IMR-90 (cell line): ENCODE measurements at regions not wholly inside any gene's neighbourhood (a gene's known extent, or its start where the extent isn't known, plus 50 kb on each side); places are given as distances from the start of the nearest gene placed in this dataset.

ENCODE experiments used
- ATAC-seq: fragments of 200-7000 bp; cut with Tn5 transposase; 2 replicates; pipeline ENCODE4 v1.9.1; 2020; ENCODE audit warnings: low read depth, mild to moderate bottlenecking, moderate library complexity
- BruUV-seq: library from RNA; stranded (reverse); fragments of 400-500 nt; replicated peaks from 2 replicates; lab custom pipeline; 2021; lab: Mats Ljungman, UMichigan
- CTCF ChIA-PET: fragments of 300-600 bp; formaldehyde crosslinking; extraction: SDS; loops from one replicate; lab custom pipeline; 2021; ENCODE audit warnings: antibody characterized with exemption; lab: Yijun Ruan, JAX
- POLR2A ChIA-PET: fragments of 300-600 bp; sonication (Branson Sonifier 250); formaldehyde crosslinking; loops from one replicate; lab custom pipeline; 2022; ENCODE audit warnings: antibody characterized with exemption; ENCODE audit not compliant: unreplicated experiment; lab: Charles Lee
- DNase-seq: peaks from one replicate; pipeline ENCODE4 v3.0.0; 2013
- H2AFZ ChIP-seq: replicated peaks from 2 replicates; pipeline ENCODE3; 2013; ENCODE audit warnings: low read length, mild to moderate bottlenecking; ENCODE audit not compliant: poor library complexity
- H2AK5ac ChIP-seq: 2 replicates; pipeline ENCODE4 v1.6.1; 2013; ENCODE audit warnings: low read depth, low read length, inconsistent platforms
- H2AK9ac ChIP-seq: replicated peaks from 2 replicates; pipeline ENCODE3; 2013; ENCODE audit warnings: mild to moderate bottlenecking, low read depth, low read length, moderate library complexity; ENCODE audit not compliant: poor library complexity
- H2BK120ac ChIP-seq: 2 replicates; pipeline ENCODE4 v1.6.1; 2013; ENCODE audit warnings: low read depth, low read length, inconsistent platforms
- H2BK15ac ChIP-seq: 3 replicates; pipeline ENCODE4 v1.6.1; 2013; ENCODE audit warnings: low read depth, low read length, inconsistent platforms
- H2BK20ac ChIP-seq: 2 replicates; pipeline ENCODE4 v1.6.1; 2013; ENCODE audit warnings: low read depth, mild to moderate bottlenecking, inconsistent platforms, low read length, moderate library complexity
- H2BK5ac ChIP-seq: 2 replicates; pipeline ENCODE4 v1.6.1; 2013; ENCODE audit warnings: mild to moderate bottlenecking, low read depth, low read length, inconsistent platforms; ENCODE audit not compliant: poor library complexity, severe bottlenecking
- H3K14ac ChIP-seq: replicated peaks from 2 replicates; pipeline ENCODE4 v1.6.1; 2013; ENCODE audit warnings: low read depth, low read length, inconsistent platforms
- H3K18ac ChIP-seq: 2 replicates; pipeline ENCODE4 v1.6.1; 2013; ENCODE audit warnings: low read depth, low read length, control low read depth
- H3K23ac ChIP-seq: 2 replicates; pipeline ENCODE4 v1.6.1; 2013; ENCODE audit warnings: low read depth, low read length, inconsistent platforms
- H3K27ac ChIP-seq: 2 replicates; pipeline ENCODE4 v1.5.1; 2013; ENCODE audit warnings: mild to moderate bottlenecking, control low read depth, low read length; ENCODE audit not compliant: insufficient read depth
- H3K27me3 ChIP-seq: 2 replicates; pipeline ENCODE4 v1.6.1; 2013; ENCODE audit warnings: low read length; ENCODE audit not compliant: control insufficient read depth, insufficient read depth
- H3K36me3 ChIP-seq: 2 replicates; pipeline ENCODE4 v1.6.1; 2013; ENCODE audit warnings: low read length, mixed read lengths; ENCODE audit not compliant: control insufficient read depth, insufficient read depth
- H3K4ac ChIP-seq: 2 replicates; pipeline ENCODE4 v1.6.1; 2013; ENCODE audit warnings: low read depth, low read length, inconsistent platforms
- H3K4me1 ChIP-seq: 2 replicates; pipeline ENCODE4 v1.6.1; 2013; ENCODE audit warnings: low read length, mixed read lengths; ENCODE audit not compliant: control insufficient read depth, insufficient read depth
- H3K4me2 ChIP-seq: 2 replicates; pipeline ENCODE4 v1.6.1; 2013; ENCODE audit warnings: low read depth, mild to moderate bottlenecking, control low read depth, low read length, moderate library complexity
- H3K4me3 ChIP-seq: 2 replicates; pipeline ENCODE4 v1.5.1; 2013; ENCODE audit warnings: low read depth, mild to moderate bottlenecking, control low read depth, low read length, moderate library complexity; ENCODE audit not compliant: insufficient read depth
- H3K56ac ChIP-seq: 2 replicates; pipeline ENCODE4 v1.6.1; 2013; ENCODE audit warnings: low read length, inconsistent platforms; ENCODE audit not compliant: insufficient read depth; ENCODE audit errors: extremely low read depth
- H3K79me1 ChIP-seq, 2 experiments: 2 replicates each; pipeline ENCODE4 v1.6.1; 2013; ENCODE audit warnings: low read length in 2 of 2, inconsistent platforms in 1 of 2, low read depth in 1 of 2
- H3K9ac ChIP-seq: 2 replicates; pipeline ENCODE4 v1.6.1; 2013; ENCODE audit warnings: low read depth, low read length, control low read depth
- H3K9me1 ChIP-seq: 2 replicates; pipeline ENCODE4 v1.6.1; 2013; ENCODE audit warnings: low read length, inconsistent platforms; ENCODE audit not compliant: insufficient read depth
- H3K9me3 ChIP-seq: 2 replicates; pipeline ENCODE4 v1.6.1; 2013; ENCODE audit warnings: low read length; ENCODE audit not compliant: control insufficient read depth, insufficient read depth
- H4K20me1 ChIP-seq: 2 replicates; pipeline ENCODE4 v1.6.1; 2013; ENCODE audit warnings: low read length, inconsistent platforms; ENCODE audit not compliant: insufficient read depth
- H4K5ac ChIP-seq: 2 replicates; pipeline ENCODE4 v1.6.1; 2013; ENCODE audit warnings: mild to moderate bottlenecking, low read depth, low read length, control low read depth
- H4K8ac ChIP-seq, 2 experiments: 2 replicates each; pipeline ENCODE4 v1.6.1; 2013; ENCODE audit warnings: low read depth in 2 of 2, low read length in 2 of 2, control low read depth in 1 of 2, inconsistent platforms in 1 of 2
- H4K91ac ChIP-seq: 2 replicates; pipeline ENCODE4 v1.6.1; 2013; ENCODE audit warnings: low read depth, low read length, inconsistent platforms; ENCODE audit not compliant: insufficient read depth
- BHLHE40 ChIP-seq: fragments of 150-350 bp; IDR thresholded peaks from 2 replicates; pipeline ENCODE4 v1.6.1; 2016; ENCODE audit warnings: mild to moderate bottlenecking, low read depth, low read length
- CEBPB ChIP-seq: IDR thresholded peaks from 2 replicates; pipeline ENCODE4 v1.6.1; 2012; ENCODE audit warnings: low read depth, low read length, improper control_type of control experiment
- CHD1 ChIP-seq: IDR thresholded peaks from 2 replicates; pipeline ENCODE4 v1.6.1; 2012; ENCODE audit warnings: low read depth, low read length, improper control_type of control experiment
- FOS ChIP-seq: fragments of 150-350 bp; IDR thresholded peaks from 2 replicates; pipeline ENCODE4 v1.6.1; 2016; ENCODE audit warnings: low read depth, low read length
- MAFK ChIP-seq: IDR thresholded peaks from 2 replicates; pipeline ENCODE4 v1.6.1; 2012; ENCODE audit warnings: low read depth, low read length, improper control_type of control experiment
- MAZ ChIP-seq: IDR thresholded peaks from 2 replicates; pipeline ENCODE4 v1.6.1; 2012; ENCODE audit warnings: low read depth, mild to moderate bottlenecking, low read length, improper control_type of control experiment, moderate library complexity, borderline replicate concordance
- MXI1 ChIP-seq: IDR thresholded peaks from 2 replicates; pipeline ENCODE4 v1.6.1; 2012; ENCODE audit warnings: low read depth, mild to moderate bottlenecking, low read length, moderate library complexity, borderline replicate concordance
- NFE2L2 ChIP-seq: fragments of 150-350 bp; IDR thresholded peaks from 2 replicates; pipeline ENCODE4 v1.6.1; 2016; ENCODE audit warnings: low read depth, mild to moderate bottlenecking, low read length
- POLR2A ChIP-seq: IDR thresholded peaks from 2 replicates; pipeline ENCODE4 v1.6.1; 2012; ENCODE audit warnings: mild to moderate bottlenecking, low read depth, low read length
- RAD21 ChIP-seq: IDR thresholded peaks from 2 replicates; pipeline ENCODE4 v1.6.1; 2012; ENCODE audit warnings: low read length, improper control_type of control experiment
- RCOR1 ChIP-seq: IDR thresholded peaks from 2 replicates; pipeline ENCODE4 v1.6.1; 2012; ENCODE audit warnings: mild to moderate bottlenecking, low read length, improper control_type of control experiment; ENCODE audit not compliant: insufficient replicate concordance
- RFX5 ChIP-seq: IDR thresholded peaks from 2 replicates; pipeline ENCODE4 v1.8.0; 2012; ENCODE audit warnings: low read depth, mild to moderate bottlenecking, low read length, moderate library complexity
- SMC3 ChIP-seq: fragments of 150-350 bp; IDR thresholded peaks from 2 replicates; pipeline ENCODE4 v1.6.1; 2016; ENCODE audit warnings: low read depth, mild to moderate bottlenecking, antibody characterized with exemption, low read length, moderate library complexity
- WGBS, 2 experiments: methylation state at CpG; one replicate each; pipeline versions ENCODE4 v1.1.5 to v1.1.7; 2013; ENCODE audit warnings: missing lambda C conversion rate in 2 of 2; ENCODE audit not compliant: insufficient read length in 1 of 2; ENCODE audit errors: extremely low coverage in 2 of 2; 5-methylcytosine and 5-hydroxymethylcytosine counted together
- dilution Hi-C: fragments of 300-500 bp; cut with HindIII; formaldehyde crosslinking; loops from one replicate; pipeline ENCODE4 v1.14.3; 2018; ENCODE audit warnings: low sequenced_read_pairs; ENCODE audit not compliant: unreplicated experiment
- in situ Hi-C: fragments of 300-500 bp; cut with MboI; formaldehyde crosslinking; loops from 3 replicates; pipeline ENCODE4 v1.14.3; 2019; ENCODE audit warnings: low sequenced_read_pairs, inconsistent platforms, mixed read lengths
- intact Hi-C: fragments of 100-400 bp; cut with micrococcal nuclease; formaldehyde crosslinking; loops from 2 replicates; pipeline ENCODE4 v1.10.0; 2022
- TF ChIP-seq, protein P1 (sequence below): fragments of 150-350 bp; IDR thresholded peaks from 2 replicates; pipeline ENCODE4 v1.6.1; 2017; ENCODE audit warnings: mild to moderate bottlenecking, antibody characterized with exemption, low read length, low read depth
- TF ChIP-seq, protein P2 (sequence below): fragments of 150-350 bp; IDR thresholded peaks from 2 replicates; pipeline ENCODE4 v1.6.1; 2016; ENCODE audit warnings: low read depth, mild to moderate bottlenecking, low read length, moderate library complexity, borderline replicate concordance
- TF ChIP-seq, protein P3 (sequence below): conservative IDR thresholded peaks from 2 replicates; pipeline ENCODE4 v1.5.1; 2012; ENCODE audit warnings: mild to moderate bottlenecking, low read depth, low read length, improper control_type of control experiment

DNA sequence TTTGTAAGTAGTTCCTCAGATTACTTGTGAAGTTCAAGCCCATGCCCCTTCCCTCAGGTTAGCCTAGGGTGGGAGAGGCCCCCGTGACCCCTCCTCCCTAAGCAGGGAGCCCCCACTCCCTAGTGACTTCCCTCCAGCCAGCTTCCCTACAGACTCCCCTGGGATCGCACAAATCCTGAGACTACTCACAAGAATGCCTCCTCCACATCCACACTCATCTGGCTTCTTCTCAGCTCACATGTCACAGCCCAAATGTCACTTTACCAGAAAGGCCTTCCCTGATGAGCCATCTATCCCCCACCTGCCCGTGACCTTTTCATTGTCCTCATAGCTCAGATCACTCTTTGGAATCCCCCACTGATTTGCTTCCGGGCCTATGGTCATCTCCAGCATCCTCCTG is 96.7 kb upstream of the ARAP3 start:
- no peak for DNase-seq
- no peak overlapping the region for H3K4me3 ChIP-seq
- H3K18ac ChIP-seq = no peak overlapping the region
- H2BK5ac ChIP-seq = no peak overlapping the region
- WGBS, 2 experiments = 92% methylated on average over 3 of the region's 4 CpGs; no CpG with 5 or more reads in 1 of the 2 experiments
- H3K36me3 ChIP-seq = no peaks in the 10 kb centered on the region
- H3K14ac ChIP-seq = no peak overlapping the region
- in situ Hi-C loops (no loop called here), intact Hi-C loops (no loop called here), dilution Hi-C loops (no loop called here)
- no peak overlapping the region for H4K5ac ChIP-seq
- no peak overlapping the region for H3K23ac ChIP-seq
- H3K79me1 ChIP-seq = no peaks in the 10 kb centered on the region
- H4K8ac ChIP-seq = no peak overlapping the region
- no peak overlapping the region for H2BK20ac ChIP-seq
- H3K4me1 ChIP-seq = no peaks in the 10 kb centered on the region
- POLR2A ChIA-PET = no interaction called here
- ATAC-seq = no peak
- no peak overlapping the region for H3K4ac ChIP-seq
- H4K91ac ChIP-seq = no peak overlapping the region
- H2AK5ac ChIP-seq = no peak overlapping the region
- H3K9me1 ChIP-seq = no peaks in the 10 kb centered on the region
- H3K9me3 ChIP-seq = 0 out of 2 replicates have a peak, but pooled peaks cover 2% of the 10 kb centered on the region
- H2BK120ac ChIP-seq = no peak overlapping the region
- no peak overlapping the region for H3K9ac ChIP-seq
- H2AFZ ChIP-seq = no peak overlapping the region
- H3K4me2 ChIP-seq = no peak overlapping the region
- no peak overlapping the region for H3K27ac ChIP-seq
- H4K20me1 ChIP-seq = no peaks in the 10 kb centered on the region
- H3K56ac ChIP-seq = no peak overlapping the region
- no peak overlapping the region for H2BK15ac ChIP-seq
- CTCF ChIA-PET = interaction anchor here (1.4 kb wide), 1 partner anchor 100 kb away, joined by 5 read pairs; the partner anchor contains the start of gene PCDH1
- no peak overlapping the region for H2AK9ac ChIP-seq
- TF ChIP-seq RAD21 (no peak), SMC3 (no peak), POLR2A (no peak), FOS (no peak), MXI1 (no peak), BHLHE40 (no peak), NFE2L2 (no peak), CHD1 (no peak), CEBPB (no peak), RCOR1 (no peak), MAZ (no peak), RFX5 (no peak), MAFK (no peak)
- TF ChIP-seq, protein P1, sequence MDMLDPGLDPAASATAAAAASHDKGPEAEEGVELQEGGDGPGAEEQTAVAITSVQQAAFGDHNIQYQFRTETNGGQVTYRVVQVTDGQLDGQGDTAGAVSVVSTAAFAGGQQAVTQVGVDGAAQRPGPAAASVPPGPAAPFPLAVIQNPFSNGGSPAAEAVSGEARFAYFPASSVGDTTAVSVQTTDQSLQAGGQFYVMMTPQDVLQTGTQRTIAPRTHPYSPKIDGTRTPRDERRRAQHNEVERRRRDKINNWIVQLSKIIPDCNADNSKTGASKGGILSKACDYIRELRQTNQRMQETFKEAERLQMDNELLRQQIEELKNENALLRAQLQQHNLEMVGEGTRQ = no peak
- TF ChIP-seq, protein P2, sequence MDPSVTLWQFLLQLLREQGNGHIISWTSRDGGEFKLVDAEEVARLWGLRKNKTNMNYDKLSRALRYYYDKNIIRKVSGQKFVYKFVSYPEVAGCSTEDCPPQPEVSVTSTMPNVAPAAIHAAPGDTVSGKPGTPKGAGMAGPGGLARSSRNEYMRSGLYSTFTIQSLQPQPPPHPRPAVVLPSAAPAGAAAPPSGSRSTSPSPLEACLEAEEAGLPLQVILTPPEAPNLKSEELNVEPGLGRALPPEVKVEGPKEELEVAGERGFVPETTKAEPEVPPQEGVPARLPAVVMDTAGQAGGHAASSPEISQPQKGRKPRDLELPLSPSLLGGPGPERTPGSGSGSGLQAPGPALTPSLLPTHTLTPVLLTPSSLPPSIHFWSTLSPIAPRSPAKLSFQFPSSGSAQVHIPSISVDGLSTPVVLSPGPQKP = no peak
- TF ChIP-seq, protein P3, sequence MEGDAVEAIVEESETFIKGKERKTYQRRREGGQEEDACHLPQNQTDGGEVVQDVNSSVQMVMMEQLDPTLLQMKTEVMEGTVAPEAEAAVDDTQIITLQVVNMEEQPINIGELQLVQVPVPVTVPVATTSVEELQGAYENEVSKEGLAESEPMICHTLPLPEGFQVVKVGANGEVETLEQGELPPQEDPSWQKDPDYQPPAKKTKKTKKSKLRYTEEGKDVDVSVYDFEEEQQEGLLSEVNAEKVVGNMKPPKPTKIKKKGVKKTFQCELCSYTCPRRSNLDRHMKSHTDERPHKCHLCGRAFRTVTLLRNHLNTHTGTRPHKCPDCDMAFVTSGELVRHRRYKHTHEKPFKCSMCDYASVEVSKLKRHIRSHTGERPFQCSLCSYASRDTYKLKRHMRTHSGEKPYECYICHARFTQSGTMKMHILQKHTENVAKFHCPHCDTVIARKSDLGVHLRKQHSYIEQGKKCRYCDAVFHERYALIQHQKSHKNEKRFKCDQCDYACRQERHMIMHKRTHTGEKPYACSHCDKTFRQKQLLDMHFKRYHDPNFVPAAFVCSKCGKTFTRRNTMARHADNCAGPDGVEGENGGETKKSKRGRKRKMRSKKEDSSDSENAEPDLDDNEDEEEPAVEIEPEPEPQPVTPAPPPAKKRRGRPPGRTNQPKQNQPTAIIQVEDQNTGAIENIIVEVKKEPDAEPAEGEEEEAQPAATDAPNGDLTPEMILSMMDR = no peak
- BruUV-seq = no TSS peak
- H3K27me3 ChIP-seq = peaks cover 37% of the 10 kb centered on the region
